Astrocyte (in vitro differentiated cells and primary cell): ENCODE measurements at regions not wholly inside any gene's neighbourhood (a gene's known extent, or its start where the extent isn't known, plus 50 kb on each side); places are given as distances from the start of the nearest gene placed in this dataset.

Experiments used
- EZH2 ChIP-seq: IDR thresholded peaks from 2 replicates; pipeline ENCODE4 v1.6.1; 2012; ENCODE audit warnings: mild to moderate bottlenecking, low read length, inconsistent platforms; ENCODE audit not compliant: insufficient read depth
- TF ChIP-seq, protein P1 (sequence below): IDR thresholded peaks from 2 replicates; pipeline ENCODE4 v1.5.1; 2011; ENCODE audit warnings: low read depth, mild to moderate bottlenecking, inconsistent platforms, low read length, moderate library complexity; ENCODE audit not compliant: insufficient read depth

DNA sequence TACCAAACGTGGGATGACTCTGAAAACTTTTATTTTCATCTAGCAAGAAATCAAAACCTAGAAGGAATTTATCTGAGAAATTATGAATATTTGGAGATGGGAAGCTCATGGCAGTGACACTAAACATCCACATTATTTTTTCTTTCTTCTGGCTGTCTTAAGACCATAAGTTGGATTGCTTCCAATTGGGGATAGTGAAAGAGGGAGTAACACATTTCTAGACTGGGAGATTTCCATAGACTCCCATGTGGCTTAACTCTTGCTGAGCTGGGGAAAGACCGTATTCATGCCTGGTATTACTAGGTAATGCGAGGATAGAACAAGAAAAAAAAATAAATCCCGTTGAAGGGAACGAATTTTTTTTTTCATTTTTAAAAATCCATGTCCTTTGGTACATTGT, 120.0 kb downstream of the UTRN start:
- TF ChIP-seq, protein P1, sequence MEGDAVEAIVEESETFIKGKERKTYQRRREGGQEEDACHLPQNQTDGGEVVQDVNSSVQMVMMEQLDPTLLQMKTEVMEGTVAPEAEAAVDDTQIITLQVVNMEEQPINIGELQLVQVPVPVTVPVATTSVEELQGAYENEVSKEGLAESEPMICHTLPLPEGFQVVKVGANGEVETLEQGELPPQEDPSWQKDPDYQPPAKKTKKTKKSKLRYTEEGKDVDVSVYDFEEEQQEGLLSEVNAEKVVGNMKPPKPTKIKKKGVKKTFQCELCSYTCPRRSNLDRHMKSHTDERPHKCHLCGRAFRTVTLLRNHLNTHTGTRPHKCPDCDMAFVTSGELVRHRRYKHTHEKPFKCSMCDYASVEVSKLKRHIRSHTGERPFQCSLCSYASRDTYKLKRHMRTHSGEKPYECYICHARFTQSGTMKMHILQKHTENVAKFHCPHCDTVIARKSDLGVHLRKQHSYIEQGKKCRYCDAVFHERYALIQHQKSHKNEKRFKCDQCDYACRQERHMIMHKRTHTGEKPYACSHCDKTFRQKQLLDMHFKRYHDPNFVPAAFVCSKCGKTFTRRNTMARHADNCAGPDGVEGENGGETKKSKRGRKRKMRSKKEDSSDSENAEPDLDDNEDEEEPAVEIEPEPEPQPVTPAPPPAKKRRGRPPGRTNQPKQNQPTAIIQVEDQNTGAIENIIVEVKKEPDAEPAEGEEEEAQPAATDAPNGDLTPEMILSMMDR, result no peak
- TF ChIP-seq EZH2, result no peak
